HG02610 (cell line): ENCODE measurements at regions not wholly inside any gene's neighbourhood (a gene's known extent, or its start where the extent isn't known, plus 50 kb on each side); places are given as distances from the start of the nearest gene placed in this dataset.

ENCODE experiments used
- ATAC-seq: cut with Tn5 transposase; IDR thresholded peaks from one replicate; pipeline ENCODE4 v1.9.1; 2021; ENCODE audit warnings: mild to moderate bottlenecking, moderate library complexity; ENCODE audit not compliant: unreplicated experiment

GRCh38 chr9:23288545-23288944 lies 537.5 kb downstream of the ELAVL2 start:
- no peak for ATAC-seq

- ATAC-seq: no peak
These were observed 535.1 kb downstream of the ELAVL2 start for GRCh38 chr9:23290973-23291372.

DNA sequence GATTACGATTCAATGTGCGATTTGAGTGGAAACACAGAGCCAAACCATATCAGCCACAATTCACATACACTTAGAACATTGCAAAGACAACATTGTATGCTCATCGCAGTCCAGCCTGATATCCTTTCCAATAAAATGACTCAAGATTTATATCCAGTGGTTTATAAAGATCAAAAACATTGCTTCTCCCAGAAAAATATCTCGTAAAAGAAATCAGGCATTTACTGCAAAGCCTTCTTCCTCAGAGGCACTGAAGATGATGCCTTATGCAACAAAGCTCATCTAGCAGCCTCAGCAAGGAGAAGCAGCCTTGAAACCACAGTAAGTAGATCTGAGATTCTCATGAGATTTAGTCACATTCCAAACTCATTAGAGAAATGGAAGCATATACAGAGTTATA lies 523.8 kb downstream of the ELAVL2 start:
- ATAC-seq: no peak

- ATAC-seq: no peak
These were observed 519.3 kb downstream of the ELAVL2 start for GRCh38 chr9:23306731-23307130.

GRCh38 chr9:23307731-23308513 lies 518.1 kb downstream of the ELAVL2 start:
- ATAC-seq: no peak

GRCh38 chr9:23309800-23310199 lies 516.2 kb downstream of the ELAVL2 start:
- no peak for ATAC-seq

DNA sequence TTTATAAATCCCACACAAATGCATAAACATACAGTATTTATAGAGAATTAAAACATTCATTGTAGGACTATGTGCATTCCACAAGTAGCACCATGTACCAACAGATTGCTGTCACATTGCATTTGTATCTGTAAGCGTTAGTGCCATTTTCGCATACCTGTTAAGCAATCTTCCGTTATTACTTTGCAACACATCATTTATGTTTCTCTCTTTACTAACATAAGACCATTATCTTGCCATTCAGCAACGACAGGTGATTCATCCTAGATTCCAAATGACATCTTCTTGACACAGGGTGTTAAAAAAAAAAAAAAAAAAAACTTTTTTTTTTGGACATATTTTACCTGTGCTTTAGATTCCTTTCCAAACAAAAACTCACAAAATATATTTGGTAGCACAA lies 511.8 kb downstream of the ELAVL2 start:
- ATAC-seq: no peak

DNA sequence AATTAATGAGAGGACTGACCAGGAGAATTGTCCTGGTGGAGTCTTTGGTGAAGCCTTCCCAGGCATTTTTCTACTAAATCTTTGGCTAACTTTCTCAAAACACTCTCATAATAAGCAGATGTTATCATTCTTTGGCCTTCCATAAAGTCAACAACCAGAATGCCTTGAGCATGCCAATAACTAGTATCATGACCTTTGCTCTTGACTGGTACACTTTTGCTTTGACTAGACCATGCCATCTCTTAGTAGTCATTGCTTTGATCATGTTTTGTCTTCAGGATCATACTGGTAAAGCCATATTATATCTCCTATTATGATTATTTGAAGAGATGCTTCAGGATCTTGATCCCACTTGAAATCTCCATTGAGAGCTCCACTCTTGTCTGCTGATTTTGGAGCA lies 506.9 kb downstream of the ELAVL2 start:
- ATAC-seq: no peak

- no peak for ATAC-seq
These were observed 505.0 kb downstream of the ELAVL2 start for GRCh38 chr9:23321049-23321448.

DNA sequence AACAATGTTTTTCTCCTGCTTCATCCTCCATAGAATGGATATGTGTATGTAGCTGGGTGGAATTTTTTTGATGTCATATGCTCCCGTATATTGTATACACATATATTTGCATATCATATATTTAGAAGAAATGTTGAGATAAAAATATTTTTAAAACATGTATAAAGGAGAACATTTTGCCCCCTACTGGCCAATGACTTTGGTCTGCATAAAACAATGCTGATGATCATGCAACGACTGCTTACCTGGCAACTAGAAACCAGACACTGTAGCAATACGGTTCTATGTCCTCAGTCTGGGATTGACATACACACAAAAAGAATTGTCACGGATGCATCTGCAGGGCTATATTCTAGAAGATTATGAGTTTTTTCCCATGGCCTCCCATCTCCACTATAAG lies 503.6 kb downstream of the ELAVL2 start:
- ATAC-seq: no peak

- ATAC-seq: no peak
These were observed 501.5 kb downstream of the ELAVL2 start for GRCh38 chr9:23324511-23324910.

DNA sequence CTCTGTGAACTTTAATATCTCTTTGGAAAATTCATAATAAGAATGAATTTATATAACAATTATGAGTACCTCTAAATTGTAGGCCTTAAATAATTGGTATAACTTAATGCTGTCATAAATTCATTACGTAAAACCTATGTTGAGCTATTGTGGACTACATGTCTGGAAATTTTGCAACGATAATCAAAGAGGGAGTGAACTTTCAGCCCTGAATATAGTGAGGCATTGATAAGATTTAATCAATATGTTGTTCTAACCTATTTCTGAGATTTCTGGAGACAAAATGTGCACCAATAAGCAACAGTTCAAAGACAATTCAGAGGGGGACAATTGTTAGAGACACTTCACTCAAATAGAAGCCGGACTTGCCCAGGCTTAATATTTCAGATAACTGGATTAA lies 499.4 kb downstream of the ELAVL2 start:
- no peak for ATAC-seq

DNA sequence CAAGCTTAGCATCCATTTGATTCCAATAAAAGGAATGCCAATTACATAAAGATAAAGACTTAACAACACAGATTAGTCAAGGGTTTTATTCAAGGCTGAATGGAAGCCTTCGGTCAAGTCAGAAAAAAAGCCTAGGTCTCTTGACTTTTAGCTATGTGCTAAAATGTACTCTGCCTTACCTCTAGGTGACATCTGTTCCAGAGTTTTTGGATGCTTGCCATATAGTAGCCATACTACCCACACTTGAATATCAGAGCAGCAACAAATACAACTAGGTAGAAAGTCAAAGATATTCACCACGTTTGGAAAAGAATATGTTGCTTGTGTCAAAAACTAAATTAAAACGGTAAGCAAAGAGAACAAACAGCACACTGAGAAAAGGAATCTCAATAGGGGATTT lies 484.7 kb downstream of the ELAVL2 start:
- no peak for ATAC-seq

- ATAC-seq: no peak
These were observed 483.7 kb downstream of the ELAVL2 start for GRCh38 chr9:23342291-23342690.

GRCh38 chr9:23343226-23343625 lies 482.8 kb downstream of the ELAVL2 start:
- ATAC-seq: no peak

DNA sequence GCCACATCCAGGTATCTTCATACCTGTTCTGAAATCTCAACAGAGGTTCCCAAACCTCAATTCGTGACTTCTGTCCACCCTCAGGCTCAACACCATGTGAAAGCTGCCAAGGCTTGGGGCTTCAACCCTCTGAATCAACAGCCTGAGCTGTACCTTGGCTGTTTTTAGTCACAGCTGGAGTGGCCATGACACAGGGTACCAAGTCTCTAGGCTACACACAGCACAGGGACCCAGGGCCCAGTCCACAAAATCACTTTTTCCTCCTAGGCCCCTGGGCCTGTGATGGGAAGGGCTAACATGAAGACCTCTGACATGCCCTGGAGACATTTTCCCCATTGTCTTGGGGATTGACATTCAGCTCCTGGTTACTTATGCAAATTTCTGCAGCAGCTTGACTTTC lies 464.9 kb downstream of the ELAVL2 start:
- ATAC-seq: no peak

GRCh38 chr9:23372703-23373102 lies 453.3 kb downstream of the ELAVL2 start:
- no peak for ATAC-seq

GRCh38 chr9:23375511-23375910 lies 450.5 kb downstream of the ELAVL2 start:
- ATAC-seq: no peak

- no peak for ATAC-seq
These were observed 446.2 kb downstream of the ELAVL2 start for GRCh38 chr9:23379842-23380241.

DNA sequence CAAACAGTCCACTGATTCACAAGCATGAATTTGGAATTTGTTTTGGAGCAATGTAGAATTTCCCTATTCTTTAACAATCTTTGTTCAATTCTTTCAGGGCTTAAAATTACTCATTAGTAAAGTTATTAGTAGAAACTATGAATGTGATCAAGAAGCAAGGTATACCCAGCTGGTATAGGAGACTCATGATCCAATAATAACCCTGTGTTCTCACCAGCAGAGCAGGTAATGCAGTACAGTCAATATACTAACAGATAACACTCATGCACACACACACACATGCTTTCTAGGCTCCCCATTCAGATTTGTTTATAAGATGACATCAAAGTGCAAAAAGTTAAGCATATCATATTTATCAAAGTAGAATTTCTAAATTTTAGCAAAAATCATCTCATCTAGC lies 445.2 kb downstream of the ELAVL2 start:
- ATAC-seq: peak; percentile 73

GRCh38 chr9:23382418-23382817 lies 443.6 kb downstream of the ELAVL2 start:
- no peak for ATAC-seq

DNA sequence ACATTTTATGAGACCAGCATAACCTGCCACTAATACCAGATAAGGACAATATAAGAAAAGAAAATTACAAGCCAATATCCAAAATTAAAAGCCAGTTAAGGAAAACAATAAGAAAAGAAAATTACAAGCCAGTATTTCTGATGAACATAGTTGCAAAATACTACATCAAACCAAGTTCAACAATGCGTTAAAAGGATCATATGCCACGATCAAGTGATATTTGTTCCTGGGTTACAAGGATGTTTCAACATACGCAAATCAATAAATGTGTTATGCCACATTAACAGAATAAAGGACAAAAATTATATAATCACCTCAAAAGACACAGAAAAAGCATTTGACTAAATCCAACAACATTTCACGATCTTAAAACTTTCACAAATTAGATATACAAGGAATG lies 431.9 kb downstream of the ELAVL2 start:
- ATAC-seq: no peak

GRCh38 chr9:23408874-23409273 lies 417.2 kb downstream of the ELAVL2 start:
- no peak for ATAC-seq
